CD14-positive monocyte (primary cell): ENCODE measurements at regions not wholly inside any gene's neighbourhood (a gene's known extent, or its start where the extent isn't known, plus 50 kb on each side); places are given as distances from the start of the nearest gene placed in this dataset.

Experiments used
- DNase-seq, 3 donors: peaks; one replicate each; pipeline ENCODE4 v3.0.0-alpha.2; 2011 to 2022
- H2AFZ ChIP-seq: 2 replicates; pipeline ENCODE4 v1.6.0; 2012; ENCODE audit warnings: mild to moderate bottlenecking, low read depth, low read length, inconsistent platforms; ENCODE audit not compliant: insufficient read depth, poor library complexity, severe bottlenecking
- H3K27ac ChIP-seq, 2 donors: 1 replicate in 1 of 2; 2 replicates in 1 of 2; pipeline ENCODE4 v1.5.1; 2012 to 2013; ENCODE audit warnings: low read length in 2 of 2, control low read depth in 1 of 2, inconsistent platforms in 1 of 2, low read depth in 1 of 2, mild to moderate bottlenecking in 1 of 2
- H3K27me3 ChIP-seq, 2 donors: one replicate each; pipeline versions ENCODE4 v1.6.0 to v1.6.1; 2011 to 2013; ENCODE audit warnings: low read length in 2 of 2; ENCODE audit not compliant: control insufficient read depth in 2 of 2, insufficient read depth in 2 of 2
- H3K36me3 ChIP-seq, 2 donors: replicated peaks in 1 of 2; 1 replicate in 1 of 2; 2 replicates in 1 of 2; pipeline versions ENCODE4 v1.5.1 to v1.6.1; 2012 to 2013; ENCODE audit warnings: low read length in 2 of 2, control low read depth in 1 of 2, inconsistent platforms in 1 of 2, mild to moderate bottlenecking in 1 of 2; ENCODE audit not compliant: insufficient read depth in 2 of 2, control insufficient read depth in 1 of 2
- H3K4me1 ChIP-seq, 2 donors: 1 replicate in 1 of 2; 2 replicates in 1 of 2; pipeline versions ENCODE4 v1.5.1 to v1.6.1; 2012 to 2013; ENCODE audit warnings: low read length in 2 of 2, control low read depth in 1 of 2, inconsistent platforms in 1 of 2, mild to moderate bottlenecking in 1 of 2, moderate library complexity in 1 of 2; ENCODE audit not compliant: insufficient read depth in 2 of 2, control insufficient read depth in 1 of 2
- H3K4me2 ChIP-seq: replicated peaks from 2 replicates; pipeline ENCODE3; 2012; ENCODE audit warnings: low read length, moderate library complexity, mild to moderate bottlenecking; ENCODE audit not compliant: poor library complexity, severe bottlenecking; ENCODE audit errors: extremely low read depth
- H3K4me3 ChIP-seq, 3 experiments: fragments of 200-600 bp in 1 of 3; sonication (generic) in 1 of 3; replicated peaks in 1 of 3; 1 replicate in 2 of 3; 2 replicates in 1 of 3; pipeline ENCODE4 v1.5.1; 2011 to 2013; ENCODE audit warnings: low read length in 3 of 3, mild to moderate bottlenecking in 3 of 3, control low read depth in 2 of 3, low read depth in 2 of 3, inconsistent platforms in 1 of 3, moderate library complexity in 1 of 3
- H3K79me2 ChIP-seq: 2 replicates; pipeline ENCODE4 v1.6.0; 2012; ENCODE audit warnings: mild to moderate bottlenecking, control low read depth, inconsistent platforms, low read length, moderate library complexity; ENCODE audit not compliant: insufficient read depth
- H3K9ac ChIP-seq: 2 replicates; pipeline ENCODE4 v1.6.0; 2017; ENCODE audit warnings: low read length, mild to moderate bottlenecking; ENCODE audit not compliant: insufficient read depth, poor library complexity, severe bottlenecking
- H3K9me3 ChIP-seq, 2 donors: replicated peaks in 1 of 2; 1 replicate in 1 of 2; 2 replicates in 1 of 2; pipeline versions ENCODE4 v1.5.1 to v1.6.1; 2012 to 2013; ENCODE audit warnings: low read length in 2 of 2, control low read depth in 1 of 2; ENCODE audit not compliant: control insufficient read depth in 1 of 2, insufficient read depth in 1 of 2
- H4K20me1 ChIP-seq: 2 replicates; pipeline ENCODE4 v1.6.0; 2012; ENCODE audit warnings: mild to moderate bottlenecking, low read length, control low read depth, moderate library complexity; ENCODE audit not compliant: insufficient read depth
- H3K27ac Mint-ChIP-seq, 7 donors: one replicate each; pipeline ENCODE4 v1.8.0; 2020; ENCODE audit warnings: mild to moderate bottlenecking in 7 of 7, mixed read lengths in 7 of 7, moderate library complexity in 6 of 7, inconsistent platforms in 2 of 7
- H3K27me3 Mint-ChIP-seq, 3 donors: one replicate each; pipeline ENCODE4 v1.8.0; 2021 to 2022; ENCODE audit warnings: low read depth in 3 of 3, mild to moderate bottlenecking in 3 of 3, mixed read lengths in 3 of 3, moderate library complexity in 3 of 3, inconsistent platforms in 1 of 3
- H3K36me3 Mint-ChIP-seq, 2 donors: one replicate each; pipeline ENCODE4 v1.8.0; 2020; ENCODE audit warnings: mixed read lengths in 2 of 2, inconsistent platforms in 1 of 2, mild to moderate bottlenecking in 1 of 2
- H3K4me1 Mint-ChIP-seq: one replicate; pipeline ENCODE4 v1.8.0; 2020; ENCODE audit warnings: mild to moderate bottlenecking, mixed read lengths
- H3K4me3 Mint-ChIP-seq, 2 donors: one replicate each; pipeline ENCODE4 v1.8.0; 2020; ENCODE audit warnings: mild to moderate bottlenecking in 2 of 2, mixed read lengths in 2 of 2, moderate library complexity in 1 of 2
- H3K9me3 Mint-ChIP-seq, 7 donors: one replicate each; pipeline ENCODE4 v1.8.0; 2020 to 2022; ENCODE audit warnings: mixed read lengths in 7 of 7, mild to moderate bottlenecking in 6 of 7, moderate library complexity in 6 of 7, inconsistent platforms in 2 of 7
- CTCF ChIP-seq: fragments of 200-600 bp; IDR thresholded peaks from one replicate; pipeline ENCODE4 v1.8.0; 2022; ENCODE audit warnings: antibody characterized with exemption, mild to moderate bottlenecking
- WGBS: methylation state at CpG from one replicate; pipeline ENCODE4 v1.1.5; 2013; ENCODE audit warnings: missing lambda C conversion rate; ENCODE audit not compliant: insufficient coverage; 5-methylcytosine and 5-hydroxymethylcytosine counted together
- intact Hi-C, 2 donors: fragments of 100-400 bp; cut with micrococcal nuclease; formaldehyde crosslinking; loops; one replicate each; pipeline versions ENCODE4 v1.15.0 to v1.15.1; 2023

GRCh38 chr12:33581613-33582122 is 142.0 kb upstream of the SYT10 start:
- intact Hi-C loops: no loop called here
- Histone ChIP-seq H3K4me3 (no peak overlapping the region), H3K4me2 (no peak overlapping the region), H3K9ac (no peak overlapping the region), H3K79me2 (no peaks in the 10 kb centered on the region), H3K27me3 (no peaks in the 10 kb centered on the region), H3K36me3 (no peaks in the 10 kb centered on the region), H2AFZ (no peak overlapping the region), H3K27ac (no peak overlapping the region), H4K20me1 (no peaks in the 10 kb centered on the region), H3K9me3 (no peaks in the 10 kb centered on the region), H3K4me1 (no peaks in the 10 kb centered on the region)
- peaks cover under 1 to 8% (median 3%) of the 10 kb centered on the region in 7 donors for H3K9me3 Mint-ChIP-seq
- H3K36me3 Mint-ChIP-seq: no peaks in the 10 kb centered on the region
- no peaks in the 10 kb centered on the region for H3K27me3 Mint-ChIP-seq
- DNase-seq: no peak
- H3K27ac Mint-ChIP-seq: no peak overlapping the region
- no CpG with 5 or more reads among the region's 5 CpGs for WGBS
- no peaks in the 10 kb centered on the region for H3K4me1 Mint-ChIP-seq
- no peak for TF ChIP-seq CTCF
- no peak overlapping the region for H3K4me3 Mint-ChIP-seq

GRCh38 chr12:33586576-33586975 is 147.0 kb upstream of the SYT10 start:
- Histone ChIP-seq H3K27ac (no peak overlapping the region), H3K79me2 (no peaks in the 10 kb centered on the region), H4K20me1 (no peaks in the 10 kb centered on the region), H3K36me3 (no peaks in the 10 kb centered on the region), H3K27me3 (no peaks in the 10 kb centered on the region), H2AFZ (no peak overlapping the region), H3K4me3 (no peak overlapping the region), H3K4me1 (peaks cover 20 to 25% of the 10 kb centered on the region in 2 donors), H3K9ac (no peak overlapping the region), H3K9me3 (no peaks in the 10 kb centered on the region), H3K4me2 (no peak overlapping the region)
- Mint-ChIP-seq H3K27me3 (no peaks in the 10 kb centered on the region), H3K36me3 (no peaks in the 10 kb centered on the region), H3K27ac (no peak overlapping the region), H3K4me3 (no peak overlapping the region), H3K4me1 (peaks cover 15% of the 10 kb centered on the region), H3K9me3 (peaks cover 0 to 4% (median 2%) of the 10 kb centered on the region in 7 donors)
- TF ChIP-seq CTCF: no peak
- no CpG with 5 or more reads among the region's 2 CpGs for WGBS
- no peak for DNase-seq
- intact Hi-C loops: no loop called here
